GM12878 (cell line): ENCODE measurements at regions not wholly inside any gene's neighbourhood (a gene's known extent, or its start where the extent isn't known, plus 50 kb on each side); places are given as distances from the start of the nearest gene placed in this dataset.

Experiments
- ATAC-seq: fragments of 200-7000 bp; cut with Tn5 transposase; 3 replicates; pipeline ENCODE4 v1.9.1; 2020; ENCODE audit warnings: mild to moderate bottlenecking, moderate library complexity
- BruUV-seq: library from RNA; stranded (reverse); fragments of 400-500 nt; replicated peaks from 2 replicates; lab custom pipeline; 2021; lab: Mats Ljungman, UMichigan
- CTCF ChIA-PET: fragments of 300-600 bp; sonication (Branson Sonifier 250); formaldehyde crosslinking; extraction: SDS; loops from one replicate; lab custom pipeline; 2021; ENCODE audit warnings: inconsistent platforms; lab: Yijun Ruan, JAX
- POLR2A ChIA-PET: fragments of 350-600 bp; formaldehyde crosslinking; extraction: SDS; loops from one replicate; lab custom pipeline; 2021; ENCODE audit warnings: inconsistent platforms; lab: Charles Lee
- RAD21 ChIA-PET: fragments of 300-600 bp; sonication (Branson Sonifier 250); formaldehyde crosslinking; loops from one replicate; lab custom pipeline; 2023; ENCODE audit warnings: antibody characterized with exemption; ENCODE audit not compliant: unreplicated experiment; lab: Charles Lee
- SMC1A ChIA-PET: fragments of 300-600 bp; sonication (Branson Sonifier 250); formaldehyde crosslinking; loops from one replicate; lab custom pipeline; 2023; ENCODE audit not compliant: unreplicated experiment, uncharacterized antibody; lab: Charles Lee
- DNase-seq: peaks from one replicate; pipeline ENCODE4 v3.0.0-alpha.2; 2011; ENCODE audit warnings: low read depth, low spot score
- FAIRE-seq: peaks from 3 replicates; lab custom pipeline; 2011; peaks lifted over from hg19 to GRCh38; lab: Jason Lieb, UNC
- H2AFZ ChIP-seq: 2 replicates; pipeline ENCODE4 v1.6.0; 2011; ENCODE audit warnings: low read depth, low read length, control low read depth; ENCODE audit not compliant: control insufficient read depth
- H3K27ac ChIP-seq: 2 replicates; pipeline ENCODE4 v1.5.1; 2011; ENCODE audit warnings: control low read depth; ENCODE audit not compliant: control insufficient read depth, insufficient read depth
- H3K27me3 ChIP-seq, 2 experiments: replicated peaks in 1 of 2; 2 replicates each; pipeline versions ENCODE4 v1.6.0 to v1.6.1; 2011; ENCODE audit warnings: low read length in 1 of 2; ENCODE audit not compliant: control insufficient read depth in 2 of 2, insufficient read depth in 2 of 2
- H3K36me3 ChIP-seq, 2 experiments: 2 replicates each; pipeline ENCODE4 v1.5.1; 2011; ENCODE audit warnings: low read length in 1 of 2; ENCODE audit not compliant: control insufficient read depth in 2 of 2, insufficient read depth in 2 of 2
- H3K4me1 ChIP-seq: 2 replicates; pipeline ENCODE4 v1.6.1; 2011; ENCODE audit warnings: mild to moderate bottlenecking, low read length, moderate library complexity, mixed read lengths; ENCODE audit not compliant: control insufficient read depth, insufficient read depth
- H3K4me2 ChIP-seq: 2 replicates; pipeline ENCODE4 v1.6.0; 2011; ENCODE audit warnings: control low read depth; ENCODE audit not compliant: control insufficient read depth, insufficient read depth
- H3K4me3 ChIP-seq: fragments of 200-600 bp; sonication (generic); 2 replicates; pipeline ENCODE4 v1.5.1; 2016
- H3K79me2 ChIP-seq: 2 replicates; pipeline ENCODE4 v1.6.0; 2011; ENCODE audit warnings: low read length; ENCODE audit not compliant: control insufficient read depth, insufficient read depth
- H3K9ac ChIP-seq: 2 replicates; pipeline ENCODE4 v1.8.0; 2011; ENCODE audit warnings: low read length, control low read depth, mixed read lengths; ENCODE audit not compliant: control insufficient read depth, insufficient read depth
- H3K9me3 ChIP-seq: replicated peaks from 3 replicates; pipeline ENCODE4 v1.5.1; 2011; ENCODE audit warnings: mild to moderate bottlenecking, low read length; ENCODE audit not compliant: control insufficient read depth, insufficient read depth
- H4K20me1 ChIP-seq: 2 replicates; pipeline ENCODE4 v1.6.0; 2011; ENCODE audit not compliant: control insufficient read depth, insufficient read depth
- CREB1 ChIP-seq: IDR thresholded peaks from 2 replicates; pipeline ENCODE4 v1.6.1; 2012; ENCODE audit warnings: low read depth, mild to moderate bottlenecking, inconsistent platforms
- CREM ChIP-seq: IDR thresholded peaks from 2 replicates; pipeline ENCODE4 v1.6.1; 2014; ENCODE audit warnings: antibody characterized with exemption, low read depth
- ZBTB11 ChIP-seq: fragments of 450-650 bp; formaldehyde crosslinking; IDR thresholded peaks from 2 replicates; pipeline ENCODE4 v1.5.0; 2022; ENCODE audit warnings: mild to moderate bottlenecking, missing genetic modification characterization
- WGBS: methylation state at CpG from one replicate; pipeline ENCODE4 v1.1.6; 2016; ENCODE audit warnings: low lambda C conversion rate; ENCODE audit not compliant: insufficient replicate concordance, insufficient coverage; ENCODE audit errors: missing lambda C conversion rate; 5-methylcytosine and 5-hydroxymethylcytosine counted together
- in situ Hi-C: fragments of 300-500 bp; cut with MboI; formaldehyde crosslinking; loops from 9 replicates; pipeline ENCODE4 v1.14.3; 2018; ENCODE audit warnings: mixed read lengths
- intact Hi-C: fragments of 100-400 bp; cut with micrococcal nuclease; formaldehyde crosslinking; loops from one replicate; pipeline ENCODE4 v1.14.2; 2022; ENCODE audit not compliant: unreplicated experiment

GRCh38 chr6:113584767-113585166 lies 272.4 kb upstream of the MARCKS start:
- SMC1A ChIA-PET = interaction anchor here (0.9 to 2.8 kb wide), 5 partner anchors 12 to 41 kb away, joined by 3 to 12 read pairs (median 3); no protein-coding TSS in a partner anchor
- TF ChIP-seq CREB1 = no peak
- no peak for TF ChIP-seq ZBTB11 (CRISPR knock-in tag)
- intact Hi-C loops (no loop called here), in situ Hi-C loops (no loop called here)
- Histone ChIP-seq H4K20me1 (no peaks in the 10 kb centered on the region), H2AFZ (no peak overlapping the region), H3K4me2 (no peak overlapping the region), H3K36me3 (no peaks in the 10 kb centered on the region), H3K9me3 (no peaks in the 10 kb centered on the region), H3K79me2 (no peaks in the 10 kb centered on the region), H3K4me1 (no peaks in the 10 kb centered on the region), H3K9ac (no peak overlapping the region), H3K4me3 (no peak overlapping the region), H3K27me3 (no peaks in the 10 kb centered on the region), H3K27ac (no peak overlapping the region)
- WGBS = 100% methylated on average over 4 of the region's 4 CpGs
- DNase-seq (no peak), ATAC-seq (no peak), FAIRE-seq (no peak)
- CTCF ChIA-PET = interaction anchor here (1.2 kb wide), 1 partner anchor 20 kb away, joined by 3 read pairs; no protein-coding TSS in a partner anchor
- no TSS peak for BruUV-seq
- RAD21 ChIA-PET = no interaction called here
- POLR2A ChIA-PET = no interaction called here

- Histone ChIP-seq H3K9me3 (no peaks in the 10 kb centered on the region), H2AFZ (no peak overlapping the region), H4K20me1 (no peaks in the 10 kb centered on the region), H3K4me2 (no peak overlapping the region), H3K27ac (no peak overlapping the region), H3K9ac (no peak overlapping the region), H3K36me3 (no peaks in the 10 kb centered on the region), H3K4me3 (no peak overlapping the region), H3K4me1 (no peaks in the 10 kb centered on the region), H3K79me2 (no peaks in the 10 kb centered on the region), H3K27me3 (no peaks in the 10 kb centered on the region)
- BruUV-seq = no TSS peak
- POLR2A ChIA-PET = no interaction called here
- TF ChIP-seq CREM = no peak
- FAIRE-seq (no peak), ATAC-seq (no peak), DNase-seq (no peak)
- in situ Hi-C loops = no loop called here
- SMC1A ChIA-PET = interaction anchor here (0.6 to 2.8 kb wide), 6 partner anchors 11 to 373 kb away, joined by 3 to 12 read pairs (median 3); no protein-coding TSS in a partner anchor
- CTCF ChIA-PET = interaction anchor here (1.2 kb wide), 1 partner anchor 20 kb away, joined by 3 read pairs; no protein-coding TSS in a partner anchor
- 98% methylated on average over 2 of the region's 2 CpGs for WGBS
- intact Hi-C loops = no loop called here
- RAD21 ChIA-PET = no interaction called here
Observed at GRCh38 chr6:113585246-113585645, 271.9 kb upstream of the MARCKS start.
